ENCODE measurements at regions not wholly inside any gene's neighbourhood (a gene's known extent, or its start where the extent isn't known, plus 50 kb on each side); places are given as distances from the start of the nearest gene placed in this dataset.
"Not testable (repeated sequence)": the region's sequence is repeated elsewhere in the genome, so short reads cannot be mapped to it uniquely, and the experiment has no call there.

DNA sequence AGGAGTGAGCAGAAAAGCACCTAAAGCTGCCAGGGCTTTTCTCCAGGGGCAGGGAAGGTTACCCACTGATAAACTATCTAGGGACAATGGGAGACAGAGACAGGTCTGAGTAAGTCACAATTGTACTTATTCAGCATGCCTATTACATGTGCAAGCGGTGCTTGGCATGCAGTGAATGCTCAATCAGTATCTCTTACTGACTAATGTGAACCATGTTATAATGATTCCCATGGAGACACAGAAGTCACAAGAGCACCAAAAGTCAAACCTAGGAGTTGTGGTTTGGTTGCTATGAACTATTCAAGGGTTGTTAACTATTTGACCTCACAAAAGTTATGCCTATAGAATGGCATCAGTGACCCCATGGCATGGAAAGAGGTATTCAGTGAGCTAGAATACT is 50.0 kb upstream of the RASGRP1 start:
- DNase-seq: no peak

DNA sequence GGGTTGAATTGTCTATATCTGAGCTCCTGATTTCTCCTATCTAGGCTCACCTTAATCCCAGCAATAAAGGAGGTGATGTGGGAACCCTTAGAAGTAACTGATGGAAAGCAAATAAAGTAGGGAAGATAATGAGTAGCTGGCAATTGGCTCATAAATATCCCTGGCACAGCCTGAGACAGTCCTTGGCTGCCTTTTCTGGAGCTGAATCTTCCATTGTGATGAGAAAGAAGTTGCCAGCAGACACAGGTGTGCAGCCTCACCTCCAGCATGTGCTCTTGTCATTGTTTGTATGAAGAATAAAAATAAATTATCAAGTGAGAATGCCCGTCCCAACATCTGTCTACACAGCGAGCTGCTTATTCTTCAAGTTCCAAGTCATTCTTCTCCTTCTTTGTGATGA is 53.2 kb upstream of the RASGRP1 start:
- no peak for DNase-seq

DNA sequence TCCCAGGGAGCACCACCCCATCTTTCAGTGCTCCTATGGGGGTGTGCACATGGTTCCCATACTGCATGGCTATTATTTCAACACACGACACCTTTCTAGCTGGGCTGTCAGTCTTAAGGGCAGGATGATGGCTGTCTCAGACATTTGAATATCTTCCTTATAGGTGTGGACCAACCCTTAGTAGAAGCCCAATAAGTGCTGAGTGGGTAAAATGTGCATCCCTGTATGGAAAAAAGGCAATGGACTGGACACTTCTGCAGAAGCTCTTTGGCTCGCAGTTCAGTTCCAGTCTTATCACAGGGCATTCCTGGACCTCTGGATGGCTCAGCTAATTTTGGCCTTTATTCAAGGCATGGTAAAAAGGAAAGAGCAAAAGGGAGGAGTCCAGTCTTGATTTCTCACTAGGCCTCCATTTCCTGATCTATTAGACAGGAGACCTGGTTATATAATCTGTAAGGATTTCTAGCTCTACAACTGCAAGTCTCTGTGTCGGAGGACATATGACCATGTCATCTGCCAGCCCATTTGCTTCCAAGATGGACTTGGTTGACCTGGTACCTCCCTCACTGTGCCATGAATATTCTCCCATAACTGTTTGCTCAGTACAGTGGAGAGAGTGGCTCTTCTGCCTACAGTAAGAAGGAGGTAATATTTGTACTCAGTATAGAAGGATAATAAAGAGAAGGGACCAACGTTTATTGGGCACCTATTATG is 53.8 kb upstream of the RASGRP1 start:
- no peak for DNase-seq

- no peak for DNase-seq
These were observed 55.5 kb upstream of the RASGRP1 start for GRCh38 chr15:38620098-38620497.

GRCh38 chr15:38620851-38621594 is 56.4 kb upstream of the RASGRP1 start:
- DNase-seq: no peak

GRCh38 chr15:38622304-38622703 is 57.7 kb upstream of the RASGRP1 start:
- DNase-seq: no peak

- no peak for DNase-seq
These were observed 58.3 kb upstream of the RASGRP1 start for GRCh38 chr15:38622908-38623307.

- DNase-seq: no peak
These were observed 59.1 kb upstream of the RASGRP1 start for GRCh38 chr15:38623744-38624143.

- no peak for DNase-seq
These were observed 59.9 kb upstream of the RASGRP1 start for GRCh38 chr15:38624244-38625205.

GRCh38 chr15:38625886-38626285 is 61.3 kb upstream of the RASGRP1 start:
- DNase-seq: no peak

DNA sequence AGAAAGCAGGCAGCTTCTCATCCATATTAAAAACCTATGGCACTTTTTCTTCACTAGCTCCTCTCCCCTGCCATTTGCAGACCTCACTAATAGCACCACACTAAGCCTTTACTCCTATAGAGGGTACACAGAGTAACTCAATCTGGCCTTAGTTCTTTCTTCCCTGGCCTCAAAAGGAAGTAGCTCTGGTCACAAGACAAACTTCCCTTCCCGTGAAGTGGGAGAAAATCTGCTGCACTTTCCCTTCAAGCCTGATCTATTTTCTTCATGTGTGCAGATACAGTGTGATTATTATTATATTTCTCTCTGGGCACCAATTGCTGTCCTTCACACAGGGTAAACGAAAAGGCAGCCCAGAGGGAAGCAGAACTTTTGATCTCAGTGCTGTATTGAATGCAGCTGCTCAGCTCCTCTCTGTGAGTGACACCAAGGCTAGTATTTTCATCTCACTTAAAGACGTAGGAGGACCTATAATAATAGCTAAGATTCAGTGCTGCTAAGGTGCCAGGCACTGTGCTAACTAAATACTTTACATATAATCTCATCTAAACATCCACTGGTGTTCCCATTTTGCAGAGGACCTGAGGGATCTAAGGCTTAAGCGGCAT is 61.9 kb upstream of the RASGRP1 start:
- peak; percentile 18 for DNase-seq

- no peak for DNase-seq
These were observed 63.2 kb upstream of the RASGRP1 start for GRCh38 chr15:38627689-38628277.

DNA sequence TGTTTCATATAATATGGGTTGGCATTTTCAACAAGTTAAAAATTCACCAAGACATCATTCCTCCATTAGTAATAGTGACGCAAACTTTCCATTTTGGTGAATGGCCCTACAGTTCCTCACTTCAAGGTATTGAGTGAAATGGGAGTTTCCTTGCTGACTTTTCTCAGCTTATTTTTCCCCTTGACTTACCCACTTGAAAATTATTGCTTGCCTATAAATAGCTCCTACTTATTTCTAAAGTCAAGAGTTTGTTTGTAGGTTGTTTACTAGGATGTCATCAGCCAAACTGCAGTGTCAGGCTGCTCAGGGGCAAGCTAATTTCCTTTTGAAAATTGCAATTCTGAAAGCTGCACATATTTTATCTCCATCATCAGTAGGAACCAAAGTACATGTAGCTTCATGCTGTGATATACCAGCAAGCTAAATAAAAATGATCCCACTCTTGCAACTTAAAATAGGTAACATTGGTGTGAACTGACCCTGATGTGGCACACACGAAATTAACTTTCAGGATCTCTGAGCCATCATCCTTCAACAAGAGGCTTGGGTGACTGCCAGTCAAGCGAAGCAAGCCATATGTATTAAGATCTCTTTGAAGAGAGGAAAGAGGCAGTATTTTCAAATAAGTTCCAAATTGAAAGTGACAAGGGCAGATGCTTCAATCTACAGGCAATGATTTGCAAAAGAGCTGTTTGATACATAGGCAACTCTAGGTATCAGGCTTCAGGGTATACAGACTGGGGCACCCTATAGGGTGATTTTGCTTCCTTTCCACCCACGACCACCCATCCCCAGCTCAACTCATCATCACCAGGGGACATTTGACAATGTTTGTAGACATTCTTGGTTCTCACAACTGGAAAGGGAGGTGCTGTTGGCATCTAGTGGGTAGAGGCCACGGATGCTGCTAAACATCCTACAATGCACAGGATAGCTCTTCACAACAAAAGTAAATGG is 66.8 kb upstream of the RASGRP1 start:
- DNase-seq: no peak

DNA sequence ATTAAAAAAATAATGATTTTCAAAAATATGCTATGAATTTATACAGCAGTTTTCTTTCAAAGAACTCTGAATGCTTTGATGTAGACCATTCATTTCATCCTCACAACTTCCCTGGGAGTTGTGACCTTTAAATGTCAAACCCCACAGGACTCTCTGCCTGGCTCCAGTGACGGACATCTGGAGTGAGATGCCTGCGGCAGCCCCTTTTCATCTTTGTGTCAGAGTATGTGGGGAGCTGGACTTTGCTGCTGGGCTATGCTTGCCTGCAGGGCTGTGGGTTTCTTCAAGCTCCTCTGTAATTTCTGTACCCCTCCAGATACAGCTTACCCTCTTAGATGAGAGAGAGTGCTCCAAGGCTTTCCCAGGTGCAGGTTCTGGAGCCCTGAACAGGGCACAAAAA is 70.6 kb upstream of the RASGRP1 start:
- no peak for DNase-seq

- no peak for DNase-seq
These were observed 72.0 kb upstream of the RASGRP1 start for GRCh38 chr15:38636597-38636996.

GRCh38 chr15:38638126-38638525 is 73.5 kb upstream of the RASGRP1 start:
- no peak for DNase-seq

DNA sequence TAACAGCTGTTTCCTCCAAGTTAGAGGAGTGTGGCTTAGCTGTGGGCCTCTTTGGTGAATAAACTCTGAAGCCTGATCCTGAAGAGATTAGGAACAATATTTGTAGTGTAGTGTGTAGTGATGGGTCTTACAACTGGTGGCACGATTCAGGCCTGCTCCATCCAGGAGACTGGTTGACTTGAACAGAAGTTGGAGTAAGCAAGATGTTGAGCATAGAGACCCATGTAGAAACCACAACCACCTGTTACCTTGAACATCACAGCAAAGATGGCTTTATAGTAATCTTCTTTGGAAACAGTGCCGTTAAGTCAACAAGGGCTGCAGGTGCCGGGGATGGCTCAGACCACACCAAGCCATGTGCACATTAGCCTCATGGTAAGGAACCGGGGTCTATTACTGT is 74.2 kb upstream of the RASGRP1 start:
- no peak for DNase-seq

DNA sequence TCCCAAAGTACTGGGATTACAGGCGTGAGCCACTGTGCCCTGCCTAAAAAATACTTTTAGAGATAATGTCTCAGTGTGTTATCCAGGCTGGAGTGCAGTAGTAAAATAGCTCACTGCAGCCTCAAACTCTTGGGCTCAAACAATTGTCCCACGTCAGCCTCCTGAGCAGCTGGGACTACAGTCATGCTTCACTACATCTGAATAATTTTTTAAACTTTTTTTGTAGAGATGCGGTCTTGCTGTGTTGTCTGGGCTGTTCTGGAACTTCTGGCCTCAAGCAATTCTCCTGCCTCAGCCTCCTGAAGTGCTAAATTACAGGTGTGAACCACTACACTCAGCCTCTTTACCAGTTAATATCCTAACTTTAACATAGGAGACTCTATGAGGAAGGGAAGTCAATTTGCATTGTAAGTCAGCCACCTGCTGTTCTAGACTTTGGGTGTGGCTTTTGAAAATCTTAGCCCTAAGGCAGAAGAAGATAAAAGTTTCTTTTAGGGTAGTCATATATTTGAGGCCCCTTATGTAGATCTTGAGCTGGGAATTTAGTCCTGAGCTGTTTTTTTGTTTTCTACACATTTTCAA is 78.2 kb upstream of the RASGRP1 start:
- DNase-seq: no peak

DNA sequence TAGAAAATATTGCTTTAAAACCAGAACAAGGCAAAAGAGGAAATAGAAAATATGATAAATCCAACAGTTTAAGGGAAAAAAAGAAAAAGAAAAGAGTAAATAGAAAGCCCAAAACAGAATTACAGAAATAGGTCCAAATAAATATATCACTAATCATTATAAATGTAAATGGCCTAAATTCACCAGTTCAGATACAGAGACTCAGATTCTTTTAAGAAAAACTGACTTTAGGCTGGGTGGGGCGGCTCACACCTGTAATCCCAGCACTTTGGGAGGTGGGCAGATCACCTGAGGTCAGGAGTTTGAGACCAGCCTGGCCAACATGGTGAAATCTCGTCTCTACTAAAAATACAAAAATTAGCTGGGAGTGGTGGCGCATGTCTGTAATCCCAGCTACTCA is 79.7 kb upstream of the RASGRP1 start:
- not testable (repeated sequence) for DNase-seq

DNA sequence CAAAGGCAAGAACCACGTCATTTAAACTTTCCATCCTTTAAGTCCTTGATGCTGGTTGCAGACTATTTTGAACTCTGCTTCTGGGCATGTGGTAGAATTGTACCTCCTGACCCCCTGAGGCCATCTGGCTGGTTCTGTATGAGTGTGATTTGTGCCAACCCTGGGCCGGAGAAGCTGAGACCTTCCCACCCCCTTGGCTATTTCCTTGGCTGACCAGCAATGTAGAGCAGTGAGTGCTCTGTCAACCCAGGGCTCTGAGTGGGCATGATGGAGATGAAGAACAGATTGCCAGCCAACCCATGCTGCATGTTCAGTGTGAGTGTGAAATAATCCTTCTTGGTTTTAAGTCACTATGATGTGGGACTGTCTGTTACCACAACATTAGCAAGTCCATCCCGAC is 82.1 kb upstream of the RASGRP1 start:
- DNase-seq: no peak

DNA sequence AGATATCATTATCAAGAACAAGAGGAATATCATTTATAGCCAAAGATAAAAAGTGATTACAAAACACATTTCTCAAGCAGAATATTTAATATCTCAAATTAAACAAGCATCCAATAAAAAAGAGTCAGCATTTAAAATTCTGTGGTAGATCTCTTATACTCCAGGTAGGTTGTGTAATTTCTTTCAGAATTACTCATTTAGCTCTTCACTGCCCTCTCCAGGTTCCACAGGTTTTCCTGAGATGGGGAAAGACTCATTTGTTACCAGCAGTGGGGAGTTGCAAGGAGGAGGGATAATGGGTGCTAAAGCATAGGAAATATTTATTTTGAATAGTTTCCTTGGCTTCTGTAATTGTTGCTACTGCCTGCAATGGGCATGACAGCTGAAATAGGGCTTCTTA is 83.1 kb upstream of the RASGRP1 start:
- DNase-seq: no peak
